ENCODE measurements at regions not wholly inside any gene's neighbourhood (a gene's known extent, or its start where the extent isn't known, plus 50 kb on each side); places are given as distances from the start of the nearest gene placed in this dataset.

GRCh38 chr11:96894587-96894986 is 504.8 kb downstream of the JRKL start:
- TF ChIP-seq POLR2A (IDR thresholded peaks at IDR 0.05; ENCODE audit: low read depth, low read length) (no peak), FOS (IDR thresholded peaks at IDR 0.05; ENCODE audit: borderline replicate concordance, insufficient read depth, low read length) (no peak), CTCF (IDR thresholded peaks at IDR 0.05; ENCODE audit: extremely low read depth in 1 of 2, insufficient read depth in 1 of 2, low read depth in 1 of 2, low read length in 2 of 2) (no peak), JUN (IDR thresholded peaks at IDR 0.05; ENCODE audit: borderline replicate concordance, insufficient read depth, insufficient read length, low read depth) (no peak), MAX (IDR thresholded peaks at IDR 0.05; ENCODE audit: insufficient read depth, insufficient read length) (no peak), MYC (IDR thresholded peaks at IDR 0.05; ENCODE audit: low read depth, low read length) (no peak), EZH2 (IDR thresholded peaks at IDR 0.05; ENCODE audit: borderline replicate concordance, low read depth, low read length, severe bottlenecking) (no peak), POLR2AphosphoS5 (IDR thresholded peaks at IDR 0.05; ENCODE audit: insufficient read depth, low read depth, low read length) (no peak)

All from endothelial cell of umbilical vein (primary cell).